Sigmoid colon (tissue), 6 donors: ENCODE measurements at regions not wholly inside any gene's neighbourhood (a gene's known extent, or its start where the extent isn't known, plus 50 kb on each side); places are given as distances from the start of the nearest gene placed in this dataset.

Experiments used
- DNase-seq: peaks from one replicate; pipeline ENCODE4 v3.0.0-alpha.2; 2019
- H3K27ac ChIP-seq, 4 donors: fragments of 200-600 bp; sonication (generic); one replicate each; pipeline ENCODE4 v1.5.1; 2016 to 2019; ENCODE audit warnings: mild to moderate bottlenecking in 1 of 4
- H3K27me3 ChIP-seq, 3 donors: fragments of 200-600 bp; sonication (generic); one replicate each; pipeline ENCODE4 v1.5.1; 2019; ENCODE audit warnings: mild to moderate bottlenecking in 1 of 3
- H3K36me3 ChIP-seq, 4 donors: fragments of 200-600 bp; sonication (generic); one replicate each; pipeline ENCODE4 v1.5.1; 2016 to 2019
- H3K4me1 ChIP-seq, 4 donors: fragments of 200-600 bp; sonication (generic); one replicate each; pipeline ENCODE4 v1.5.1; 2017 to 2019
- H3K4me3 ChIP-seq, 4 donors: fragments of 200-600 bp; sonication (generic); one replicate each; pipeline ENCODE4 v1.5.1; 2017 to 2019; ENCODE audit warnings: mild to moderate bottlenecking in 2 of 4, moderate library complexity in 1 of 4
- H3K9me3 ChIP-seq, 4 donors: fragments of 200-600 bp in 3 of 4; sonication (generic) in 3 of 4; one replicate each; pipeline versions ENCODE4 v1.5.1 to v1.6.1; 2013 to 2019
- CTCF ChIP-seq, 4 experiments: fragments of 450-650 bp in 3 of 4; fragments of 200-600 bp in 1 of 4; IDR thresholded peaks; one replicate each; pipeline ENCODE4 v1.5.1; 2016 to 2019; ENCODE audit warnings: antibody characterized with exemption in 4 of 4, mild to moderate bottlenecking in 3 of 4, moderate library complexity in 2 of 4
- EP300 ChIP-seq, 4 donors: sonication (generic); formaldehyde crosslinking; IDR thresholded peaks; one replicate each; pipeline ENCODE4 v1.6.1; 2017; ENCODE audit warnings: antibody characterized with exemption in 4 of 4
- POLR2A ChIP-seq, 2 donors: fragments of 450-650 bp; IDR thresholded peaks; one replicate each; pipeline ENCODE4 v1.6.1; 2016; ENCODE audit warnings: antibody characterized with exemption in 2 of 2, mild to moderate bottlenecking in 2 of 2, moderate library complexity in 2 of 2
- POLR2AphosphoS5 ChIP-seq, 4 donors: sonication (generic); formaldehyde crosslinking; IDR thresholded peaks; one replicate each; pipeline ENCODE4 v1.6.1; 2017; ENCODE audit warnings: antibody characterized with exemption in 4 of 4
- whole genome bisulfite sequencing, 2 donors: extraction: QIAGEN DNeasy Blood & Tissue Kit; methylation state at CpG; one replicate each; pipeline ENCODE4 v1.1.7; 2013; 5-methylcytosine and 5-hydroxymethylcytosine counted together
- intact Hi-C: fragments of 100-400 bp; cut with DNase I; formaldehyde crosslinking; loops from one replicate; pipeline ENCODE4 v1.15.1; 2023
- donor health status: healthy with polysubstance abuse.
- donor health status: healthy.

- no peaks in the 10 kb centered on the region for H3K4me1 ChIP-seq
- H3K9me3 ChIP-seq: no peaks in the 10 kb centered on the region
- no peak overlapping the region for H3K4me3 ChIP-seq
- intact Hi-C loops: no loop called here
- DNase-seq: no peak
- no peak for TF ChIP-seq CTCF (IDR thresholded peaks at IDR 0.05)
- TF ChIP-seq POLR2AphosphoS5 (IDR thresholded peaks at IDR 0.05): no peak
- no peak for TF ChIP-seq POLR2A (IDR thresholded peaks at IDR 0.05)
- TF ChIP-seq EP300 (IDR thresholded peaks at IDR 0.05): no peak
- no peak overlapping the region for H3K27ac ChIP-seq
- no peaks in the 10 kb centered on the region for H3K36me3 ChIP-seq
- no peaks in the 10 kb centered on the region for H3K27me3 ChIP-seq
- 95 to 97% methylated on average over 2 of the region's 2 CpGs for WGBS, 2 donors
These were observed 150.6 kb upstream of the IL12B start for GRCh38 chr5:159480849-159481248.

- no peak for DNase-seq
- no peak overlapping the region for H3K4me3 ChIP-seq
- intact Hi-C loops: no loop called here
These were observed 151.5 kb upstream of the IL12B start for GRCh38 chr5:159481751-159482150.

GRCh38 chr5:159486836-159487235 lies 156.5 kb upstream of the IL12B start:
- Histone ChIP-seq H3K4me3 (no peak overlapping the region), H3K27me3 (no peaks in the 10 kb centered on the region), H3K27ac (no peak overlapping the region), H3K36me3 (no peaks in the 10 kb centered on the region), H3K9me3 (no peaks in the 10 kb centered on the region), H3K4me1 (no peaks in the 10 kb centered on the region)
- TF ChIP-seq POLR2AphosphoS5 (IDR thresholded peaks at IDR 0.05) (no peak), POLR2A (IDR thresholded peaks at IDR 0.05) (no peak), EP300 (IDR thresholded peaks at IDR 0.05) (no peak), CTCF (IDR thresholded peaks at IDR 0.05) (no peak)
- no peak for DNase-seq
- intact Hi-C loops: no loop called here
- 83 to 90% methylated on average over 3 of the region's 3 CpGs for WGBS, 2 donors

More at GRCh38 chr5:159481751-159482150, 151.5 kb upstream of the IL12B start:
- Histone ChIP-seq H3K4me1 (no peaks in the 10 kb centered on the region), H3K9me3 (no peaks in the 10 kb centered on the region), H3K27ac (no peak overlapping the region), H3K27me3 (no peaks in the 10 kb centered on the region), H3K36me3 (no peaks in the 10 kb centered on the region)
- TF ChIP-seq EP300 (IDR thresholded peaks at IDR 0.05) (no peak), POLR2AphosphoS5 (IDR thresholded peaks at IDR 0.05) (no peak), CTCF (IDR thresholded peaks at IDR 0.05) (no peak), POLR2A (IDR thresholded peaks at IDR 0.05) (no peak)
- 30 to 76% methylated on average over 1 of the region's 1 CpG for WGBS, 2 donors

- 47 to 73% methylated on average over 4 of the region's 4 CpGs for WGBS, 2 donors
- H3K9me3 ChIP-seq: no peaks in the 10 kb centered on the region
- TF ChIP-seq POLR2AphosphoS5 (IDR thresholded peaks at IDR 0.05): no peak
- TF ChIP-seq EP300 (IDR thresholded peaks at IDR 0.05): no peak
- TF ChIP-seq POLR2A (IDR thresholded peaks at IDR 0.05): no peak
- no peak for TF ChIP-seq CTCF (IDR thresholded peaks at IDR 0.05)
- no peaks in the 10 kb centered on the region for H3K36me3 ChIP-seq
- H3K4me3 ChIP-seq: no peak overlapping the region
- H3K27me3 ChIP-seq: no peaks in the 10 kb centered on the region
- H3K27ac ChIP-seq: no peak overlapping the region
- no peaks in the 10 kb centered on the region for H3K4me1 ChIP-seq
- intact Hi-C loops: no loop called here
- DNase-seq: no peak
These were observed 158.2 kb upstream of the IL12B start for GRCh38 chr5:159488516-159488915.

- intact Hi-C loops: no loop called here
- H3K4me3 ChIP-seq: no peak overlapping the region
- no peaks in the 10 kb centered on the region for H3K9me3 ChIP-seq
- H3K36me3 ChIP-seq: no peaks in the 10 kb centered on the region
- no peak for DNase-seq
- 97 to 100% methylated on average over 1 of the region's 1 CpG for WGBS, 2 donors
- H3K27ac ChIP-seq: no peak overlapping the region
- H3K27me3 ChIP-seq: no peaks in the 10 kb centered on the region
- no peaks in the 10 kb centered on the region for H3K4me1 ChIP-seq
- no peak for TF ChIP-seq POLR2A (IDR thresholded peaks at IDR 0.05)
- no peak for TF ChIP-seq CTCF (IDR thresholded peaks at IDR 0.05)
- no peak for TF ChIP-seq EP300 (IDR thresholded peaks at IDR 0.05)
- no peak for TF ChIP-seq POLR2AphosphoS5 (IDR thresholded peaks at IDR 0.05)
These were observed 159.5 kb upstream of the IL12B start for GRCh38 chr5:159489779-159490178.
